GM23248 (cell line): ENCODE measurements at regions not wholly inside any gene's neighbourhood (a gene's known extent, or its start where the extent isn't known, plus 50 kb on each side); places are given as distances from the start of the nearest gene placed in this dataset.

Experiments used
- DNase-seq: peaks from one replicate; pipeline ENCODE4 v3.0.0-alpha.2; 2015
- H2AFZ ChIP-seq: fragments of 200-600 bp; sonication (generic); 2 replicates; pipeline ENCODE4 v1.6.1; 2016; ENCODE audit warnings: antibody characterized with exemption
- H3F3A ChIP-seq: fragments of 200-600 bp; sonication (generic); 2 replicates; pipeline ENCODE4 v1.6.1; 2016; ENCODE audit warnings: mild to moderate bottlenecking, antibody characterized with exemption, mixed run types; ENCODE audit not compliant: insufficient read depth
- H3K27ac ChIP-seq: fragments of 200-600 bp; sonication (generic); 2 replicates; pipeline ENCODE4 v1.5.1; 2016; ENCODE audit warnings: mild to moderate bottlenecking
- H3K27me3 ChIP-seq: fragments of 200-600 bp; sonication (generic); replicated peaks from 2 replicates; pipeline ENCODE4 v1.6.1; 2016; ENCODE audit warnings: mild to moderate bottlenecking; ENCODE audit not compliant: insufficient read depth
- H3K36me3 ChIP-seq: fragments of 200-600 bp; sonication (generic); 2 replicates; pipeline ENCODE4 v1.6.1; 2016; ENCODE audit warnings: low read depth, mild to moderate bottlenecking
- H3K4me1 ChIP-seq: fragments of 200-600 bp; sonication (generic); 2 replicates; pipeline ENCODE4 v1.6.1; 2016; ENCODE audit warnings: mild to moderate bottlenecking; ENCODE audit not compliant: insufficient read depth
- H3K4me2 ChIP-seq: fragments of 200-600 bp; sonication (generic); one replicate; pipeline ENCODE4 v1.6.1; 2016; ENCODE audit warnings: mild to moderate bottlenecking; ENCODE audit not compliant: unreplicated experiment
- H3K4me3 ChIP-seq: fragments of 200-600 bp; sonication (generic); 2 replicates; pipeline ENCODE4 v1.5.1; 2016; ENCODE audit warnings: mild to moderate bottlenecking
- H3K79me2 ChIP-seq: fragments of 200-600 bp; sonication (generic); 2 replicates; pipeline ENCODE4 v1.6.1; 2016; ENCODE audit warnings: mild to moderate bottlenecking; ENCODE audit not compliant: insufficient read depth
- H3K9ac ChIP-seq: fragments of 200-600 bp; sonication (generic); 2 replicates; pipeline ENCODE4 v1.6.1; 2016; ENCODE audit warnings: mild to moderate bottlenecking
- H3K9me2 ChIP-seq: fragments of 200-600 bp; sonication (generic); 2 replicates; pipeline ENCODE4 v1.6.1; 2016; ENCODE audit warnings: mixed run types, mild to moderate bottlenecking, moderate library complexity; ENCODE audit not compliant: insufficient read depth
- H3K9me3 ChIP-seq: fragments of 200-600 bp; sonication (generic); one replicate; pipeline ENCODE4 v1.6.1; 2017; ENCODE audit warnings: low read depth
- H4K20me1 ChIP-seq: fragments of 200-600 bp; sonication (generic); 2 replicates; pipeline ENCODE4 v1.6.0; 2016; ENCODE audit not compliant: insufficient read depth
- EZH2 ChIP-seq: fragments of 200-600 bp; sonication (generic); IDR thresholded peaks from 2 replicates; pipeline ENCODE4 v1.6.1; 2018; ENCODE audit warnings: antibody characterized with exemption, mild to moderate bottlenecking; ENCODE audit not compliant: insufficient read depth, poor library complexity, severe bottlenecking
- EZH2phosphoT487 ChIP-seq: fragments of 200-600 bp; sonication (generic); IDR thresholded peaks from 2 replicates; pipeline ENCODE4 v1.6.1; 2018; ENCODE audit warnings: antibody characterized with exemption, moderate library complexity, mild to moderate bottlenecking, low read depth; ENCODE audit not compliant: insufficient read depth
- WGBS, 2 experiments: methylation state at CpG; one replicate each; pipeline ENCODE4 v1.1.6; 2015 to 2017; ENCODE audit warnings: low lambda C conversion rate in 2 of 2, low coverage in 1 of 2; ENCODE audit errors: missing lambda C conversion rate in 2 of 2; 5-methylcytosine and 5-hydroxymethylcytosine counted together
- in situ Hi-C: fragments of 300-500 bp; cut with MboI; formaldehyde crosslinking; loops from 2 replicates; pipeline ENCODE4 v1.15.0; 2020

DNA sequence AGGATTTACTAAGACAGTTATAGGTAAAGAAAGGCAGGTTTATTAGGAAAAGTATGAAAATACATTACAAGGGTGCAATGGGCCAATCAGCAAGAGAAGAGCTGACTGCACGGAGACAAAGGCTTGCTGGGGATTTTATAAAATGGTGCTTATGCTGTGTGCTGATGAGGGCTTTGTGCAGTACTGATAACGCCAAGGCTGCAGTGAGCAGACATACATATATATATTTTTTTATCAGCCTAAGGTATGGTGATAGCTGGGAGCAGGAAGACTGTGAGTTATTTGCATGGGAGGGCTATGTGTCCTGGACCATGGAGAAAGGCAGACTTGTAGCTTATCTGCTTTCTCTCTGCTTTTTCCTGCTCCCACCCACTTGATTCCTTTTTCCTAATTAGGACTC, 208.1 kb upstream of the ACTBL2 start:
- Histone ChIP-seq H3K36me3 (no peaks in the 10 kb centered on the region), H4K20me1 (no peaks in the 10 kb centered on the region), H3K4me1 (peaks cover 21% of the 10 kb centered on the region), H3K4me2 (no peak overlapping the region), H3K9me2 (no peaks in the 10 kb centered on the region), H3K79me2 (no peaks in the 10 kb centered on the region), H3K27ac (no peak overlapping the region), H2AFZ (no peak overlapping the region), H3K9me3 (no peaks in the 10 kb centered on the region), H3K27me3 (no peaks in the 10 kb centered on the region), H3K4me3 (no peak overlapping the region), H3F3A (peaks cover 25% of the 10 kb centered on the region), H3K9ac (no peak overlapping the region)
- TF ChIP-seq EZH2phosphoT487 (no peak), EZH2 (no peak)
- in situ Hi-C loops, result no loop called here
- 98 to 100% methylated on average over 2 of the region's 2 CpGs for WGBS, 2 experiments
- no peak for DNase-seq

GRCh38 chr5:57687596-57687995, 205.0 kb upstream of the ACTBL2 start:
- in situ Hi-C loops, result no loop called here
- DNase-seq, result no peak

DNA sequence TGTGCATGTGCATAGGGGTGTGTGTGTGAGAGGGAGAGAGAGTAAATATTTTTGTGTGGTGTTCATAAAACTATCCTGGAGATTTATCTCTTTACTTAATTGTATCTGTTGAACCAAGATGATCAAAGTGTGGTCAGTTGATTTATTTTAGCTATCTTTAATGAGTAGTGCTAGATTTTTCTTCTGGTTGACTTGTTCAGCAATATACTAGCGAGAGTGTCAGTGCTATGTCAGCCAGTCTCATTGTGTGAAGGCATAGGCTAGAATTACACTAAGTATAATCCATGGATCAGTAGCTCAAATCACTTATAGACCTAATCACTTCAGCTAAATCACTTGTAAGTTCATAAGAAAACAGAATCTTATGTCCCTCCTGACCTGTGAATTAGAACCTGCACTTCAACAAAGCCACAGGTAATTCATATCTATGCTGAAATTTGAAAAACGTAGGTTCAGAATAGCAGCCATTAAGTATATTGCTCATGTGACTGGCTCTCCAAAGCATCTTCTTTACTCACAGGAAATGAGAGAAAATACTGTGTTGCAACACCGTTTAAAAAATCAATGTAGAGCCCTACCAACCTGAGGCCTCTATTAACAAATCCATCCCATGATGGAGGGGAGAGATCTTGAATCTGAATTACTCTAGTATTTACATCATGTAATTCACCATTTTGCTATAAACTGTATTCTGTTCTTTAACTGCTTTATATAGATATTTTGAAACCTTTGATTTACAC, 203.1 kb upstream of the ACTBL2 start:
- Histone ChIP-seq H3K4me2 (no peak overlapping the region), H3F3A (no peaks in the 10 kb centered on the region), H3K4me3 (no peak overlapping the region), H3K9ac (no peak overlapping the region), H3K27me3 (no peaks in the 10 kb centered on the region), H4K20me1 (no peaks in the 10 kb centered on the region), H3K9me3 (no peaks in the 10 kb centered on the region), H3K27ac (no peak overlapping the region), H2AFZ (no peak overlapping the region), H3K9me2 (no peaks in the 10 kb centered on the region), H3K79me2 (no peaks in the 10 kb centered on the region), H3K36me3 (no peaks in the 10 kb centered on the region), H3K4me1 (no peaks in the 10 kb centered on the region)
- no peak for TF ChIP-seq EZH2
- TF ChIP-seq EZH2phosphoT487, result no peak
- in situ Hi-C loops, result no loop called here
- DNase-seq, result no peak
- WGBS, 2 experiments, result 62 to 65% methylated on average over 3 of the region's 3 CpGs

More at GRCh38 chr5:57687596-57687995, 205.0 kb upstream of the ACTBL2 start:
- Histone ChIP-seq H3K79me2 (no peaks in the 10 kb centered on the region), H3F3A (peaks cover 1% of the 10 kb centered on the region), H3K36me3 (no peaks in the 10 kb centered on the region), H3K4me3 (no peak overlapping the region), H3K9me3 (no peaks in the 10 kb centered on the region), H3K27ac (no peak overlapping the region), H3K9ac (no peak overlapping the region), H3K4me2 (no peak overlapping the region), H3K4me1 (peaks cover 4% of the 10 kb centered on the region), H3K9me2 (no peaks in the 10 kb centered on the region), H4K20me1 (no peaks in the 10 kb centered on the region), H2AFZ (no peak overlapping the region), H3K27me3 (no peaks in the 10 kb centered on the region)
- WGBS, 2 experiments, result 91 to 94% methylated on average over 3 of the region's 3 CpGs
- TF ChIP-seq EZH2, result no peak
- no peak for TF ChIP-seq EZH2phosphoT487

DNA sequence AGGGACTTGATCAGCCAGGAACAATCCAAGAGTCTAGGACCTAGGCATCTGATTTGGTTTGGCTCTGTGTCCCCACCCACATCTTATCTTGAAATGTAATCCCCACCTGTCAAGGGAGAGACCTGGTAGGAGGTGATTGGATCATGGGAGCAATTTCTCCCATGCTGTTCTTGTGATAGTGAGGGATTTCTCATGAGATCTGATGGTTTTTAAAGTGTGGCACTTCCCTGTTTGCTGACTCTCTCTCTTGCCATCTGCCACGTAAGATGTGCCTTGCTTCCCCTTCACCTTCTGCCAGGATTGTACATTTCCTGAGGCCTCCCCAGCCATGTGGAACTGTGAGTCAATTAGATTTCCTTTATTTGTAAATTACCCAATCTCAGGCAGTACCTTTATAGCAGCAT, 201.7 kb upstream of the ACTBL2 start:
- TF ChIP-seq EZH2, result no peak
- TF ChIP-seq EZH2phosphoT487, result no peak
- DNase-seq, result no peak
- H4K20me1 ChIP-seq, result no peaks in the 10 kb centered on the region
- H2AFZ ChIP-seq, result no peak overlapping the region
- in situ Hi-C loops, result no loop called here
- H3K27ac ChIP-seq, result no peak overlapping the region
- H3F3A ChIP-seq, result no peaks in the 10 kb centered on the region
- no peak overlapping the region for H3K9ac ChIP-seq
- no peaks in the 10 kb centered on the region for H3K79me2 ChIP-seq
- WGBS, 2 experiments, result 91 to 94% methylated on average over 1 of the region's 1 CpG
- no peaks in the 10 kb centered on the region for H3K27me3 ChIP-seq
- H3K4me1 ChIP-seq, result no peaks in the 10 kb centered on the region
- H3K4me3 ChIP-seq, result no peak overlapping the region
- no peak overlapping the region for H3K4me2 ChIP-seq
- H3K9me2 ChIP-seq, result no peaks in the 10 kb centered on the region
- H3K36me3 ChIP-seq, result no peaks in the 10 kb centered on the region
- no peaks in the 10 kb centered on the region for H3K9me3 ChIP-seq
